ENCODE measurements at regions not wholly inside any gene's neighbourhood (a gene's known extent, or its start where the extent isn't known, plus 50 kb on each side); places are given as distances from the start of the nearest gene placed in this dataset.

- no peak for DNase-seq
- WGBS, 2 donors = 86 to 87% methylated on average over 2 of the region's 2 CpGs
- TF ChIP-seq POLR2A (IDR thresholded peaks at IDR 0.05) (no peak), CTCF (IDR thresholded peaks at IDR 0.05) (no peak)
Measured at GRCh38 chr9:1514776-1515363, 464.7 kb downstream of the DMRT2 start.

GRCh38 chr9:1515557-1515956 lies 465.4 kb downstream of the DMRT2 start:
- DNase-seq = no peak
- H3K4me3 ChIP-seq = no peak overlapping the region
- 95% methylated on average over 3 of the region's 3 CpGs for WGBS, 2 donors
- no peaks in the 10 kb centered on the region for H3K9me3 ChIP-seq
- H3K27ac ChIP-seq = no peak overlapping the region
- peaks cover 5% of the 10 kb centered on the region for H3K4me1 ChIP-seq
- TF ChIP-seq CTCF (IDR thresholded peaks at IDR 0.05) = no peak
- TF ChIP-seq POLR2A (IDR thresholded peaks at IDR 0.05) = no peak
- intact Hi-C loops (cut with DNase I; ENCODE audit: low total_unique reads) = no loop called here
- H3K36me3 ChIP-seq (ENCODE audit: low read depth, missing control alignments) = no peaks in the 10 kb centered on the region
- H3K27me3 ChIP-seq = no peaks in the 10 kb centered on the region

More at GRCh38 chr9:1514776-1515363, 464.7 kb downstream of the DMRT2 start:
- Histone ChIP-seq H3K27me3 (no peaks in the 10 kb centered on the region), H3K4me3 (no peak overlapping the region), H3K4me1 (peaks cover 5% of the 10 kb centered on the region), H3K9me3 (no peaks in the 10 kb centered on the region), H3K36me3 (ENCODE audit: low read depth, missing control alignments) (no peaks in the 10 kb centered on the region), H3K27ac (no peak overlapping the region)
- intact Hi-C loops (cut with DNase I; ENCODE audit: low total_unique reads) = no loop called here

- TF ChIP-seq POLR2A (IDR thresholded peaks at IDR 0.05) (no peak), CTCF (IDR thresholded peaks at IDR 0.05) (no peak)
- H3K27ac ChIP-seq = no peak overlapping the region
- H3K9me3 ChIP-seq = no peaks in the 10 kb centered on the region
- no peaks in the 10 kb centered on the region for H3K36me3 ChIP-seq (ENCODE audit: low read depth, missing control alignments)
- no peak overlapping the region for H3K4me3 ChIP-seq
- H3K4me1 ChIP-seq = no peaks in the 10 kb centered on the region
- DNase-seq = no peak
- H3K27me3 ChIP-seq = no peaks in the 10 kb centered on the region
- intact Hi-C loops (cut with DNase I; ENCODE audit: low total_unique reads) = no loop called here
- 93 to 95% methylated on average over 4 of the region's 4 CpGs for WGBS, 2 donors
Measured at GRCh38 chr9:1521547-1521946, 471.4 kb downstream of the DMRT2 start.

- Histone ChIP-seq H3K27me3 (no peaks in the 10 kb centered on the region), H3K36me3 (ENCODE audit: low read depth, missing control alignments) (no peaks in the 10 kb centered on the region), H3K27ac (no peak overlapping the region), H3K9me3 (no peaks in the 10 kb centered on the region), H3K4me3 (no peak overlapping the region), H3K4me1 (no peaks in the 10 kb centered on the region)
- TF ChIP-seq POLR2A (IDR thresholded peaks at IDR 0.05) = no peak
- TF ChIP-seq CTCF (IDR thresholded peaks at IDR 0.05) = no peak
- 68 to 79% methylated on average over 1 of the region's 1 CpG for WGBS, 2 donors
- DNase-seq = no peak
- intact Hi-C loops (cut with DNase I; ENCODE audit: low total_unique reads) = no loop called here
Measured at GRCh38 chr9:1522219-1522767, 472.1 kb downstream of the DMRT2 start.

- 74 to 82% methylated on average over 2 of the region's 2 CpGs for WGBS, 2 donors
- Histone ChIP-seq H3K4me1 (no peaks in the 10 kb centered on the region), H3K9me3 (no peaks in the 10 kb centered on the region), H3K36me3 (ENCODE audit: low read depth, missing control alignments) (no peaks in the 10 kb centered on the region), H3K4me3 (no peak overlapping the region), H3K27me3 (no peaks in the 10 kb centered on the region), H3K27ac (no peak overlapping the region)
- intact Hi-C loops (cut with DNase I; ENCODE audit: low total_unique reads) = no loop called here
- TF ChIP-seq CTCF (IDR thresholded peaks at IDR 0.05) (no peak), POLR2A (IDR thresholded peaks at IDR 0.05) (no peak)
- no peak for DNase-seq
Measured at GRCh38 chr9:1528456-1528855, 478.3 kb downstream of the DMRT2 start.

All from testis (tissue), 2 donors.